ENCODE measurements at regions not wholly inside any gene's neighbourhood (a gene's known extent, or its start where the extent isn't known, plus 50 kb on each side); places are given as distances from the start of the nearest gene placed in this dataset.

DNA sequence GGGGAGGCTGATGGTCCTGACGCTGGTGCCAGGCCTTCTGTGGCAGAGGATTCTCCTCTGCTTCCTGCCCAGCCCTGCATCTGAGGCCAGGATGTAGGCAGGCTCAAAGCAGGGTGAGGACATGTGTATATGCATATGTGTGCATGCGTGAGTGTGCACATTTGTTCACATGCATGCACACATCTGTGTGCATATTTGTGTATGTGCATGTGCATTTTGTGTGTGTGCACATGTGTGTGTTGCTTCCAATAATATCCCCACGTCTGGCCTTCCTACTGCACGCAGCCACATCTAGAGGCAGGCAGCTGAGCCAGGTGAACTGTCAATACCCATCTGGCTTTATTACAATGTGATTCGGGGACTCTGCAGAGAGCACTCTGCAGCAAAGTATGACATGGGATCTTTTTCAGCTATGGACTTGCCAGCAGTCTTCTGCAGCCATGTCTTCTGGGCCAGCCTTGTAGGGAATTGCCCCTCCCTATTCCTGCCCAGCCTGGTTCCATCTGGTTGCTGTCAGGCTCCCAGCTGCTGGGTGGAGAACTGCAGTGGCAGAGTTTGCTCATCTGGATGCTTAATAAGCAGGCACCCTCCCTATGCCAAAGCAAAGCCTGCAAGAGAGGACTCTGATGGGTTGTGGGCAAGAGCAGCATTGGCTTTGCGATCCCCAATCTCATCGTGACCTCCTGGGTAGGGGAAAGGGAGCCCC, 140.7 kb downstream of the PFKFB3 start:
- ChIA-PET POLR2A (interaction anchor here (0.5 kb wide), 1 partner anchor 141 kb away, joined by 3 read pairs; the partner anchor contains the start of gene PFKFB3), CTCF (interaction anchor here (1.0 kb wide), 1 partner anchor 48 kb away, joined by 5 read pairs; no protein-coding TSS in a partner anchor)
- Mint-ChIP-seq H3K36me3 (ENCODE audit: low read depth) (peaks cover 11% of the 10 kb centered on the region), H3K27ac (no peak overlapping the region), H3K27me3 (ENCODE audit: low read depth) (no peaks in the 10 kb centered on the region), H3K9me3 (ENCODE audit: insufficient read depth) (peaks cover 3% of the 10 kb centered on the region), H3K4me3 (no peak overlapping the region), H3K4me1 (ENCODE audit: low read depth) (peaks cover 47% of the 10 kb centered on the region)
- DNase-seq (no peak), ATAC-seq (no peak)

DNA sequence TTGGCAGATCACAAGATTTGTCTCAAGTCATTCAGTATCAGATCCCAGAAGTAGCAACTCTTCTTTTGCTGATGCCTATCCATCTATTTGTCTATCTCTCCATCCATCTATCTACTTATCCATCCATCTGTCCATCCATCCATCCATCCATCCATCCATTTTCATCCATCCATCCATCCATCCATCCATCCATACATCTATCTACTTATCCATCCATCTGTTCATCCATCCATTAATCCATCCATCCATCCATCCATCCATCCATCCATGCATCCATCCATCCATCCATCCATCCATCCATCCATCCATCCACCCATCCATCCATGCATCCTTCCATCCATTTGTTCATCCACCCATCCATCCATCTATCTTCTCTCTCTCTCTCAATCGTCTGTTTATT, 142.7 kb downstream of the PFKFB3 start:
- CTCF ChIA-PET: interaction anchor here (1.1 to 4.6 kb wide), 2 partner anchors 29 to 56 kb away, joined by 3 to 83 read pairs; no protein-coding TSS in a partner anchor

DNA sequence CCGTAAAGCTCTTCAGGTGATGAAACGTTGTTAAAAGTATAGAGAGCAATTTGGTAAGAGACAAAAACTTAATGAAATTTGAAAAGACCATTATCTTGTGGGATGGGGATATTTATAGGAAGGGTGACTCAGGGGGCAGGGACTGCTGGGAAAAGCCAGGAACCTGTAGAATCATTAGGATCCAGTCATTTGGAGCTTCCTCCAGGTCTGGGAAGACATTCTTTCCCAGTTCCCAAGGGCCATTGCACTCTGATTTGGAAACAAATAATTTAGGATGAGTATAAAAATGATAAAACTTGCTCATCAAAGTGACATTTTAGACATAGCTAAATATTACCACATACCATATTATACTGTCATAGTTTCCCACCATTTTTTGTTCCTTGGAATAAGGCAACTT, 143.9 kb downstream of the PFKFB3 start:
- ChIA-PET POLR2A (interaction anchor here (0.6 to 1.5 kb wide), 6 partner anchors 11 to 144 kb away, joined by 3 to 7 read pairs (median 3); partner anchors contain the start of gene PFKFB3), CTCF (interaction anchor here (1.1 to 4.6 kb wide), 7 partner anchors 15 to 145 kb away, joined by 3 to 83 read pairs (median 22); partner anchors contain the start of gene PFKFB3)
- ATAC-seq: no peak
- peaks cover 70% of the 10 kb centered on the region for H3K4me1 Mint-ChIP-seq (ENCODE audit: low read depth)
- H3K4me3 Mint-ChIP-seq: no peak overlapping the region
- no peak for DNase-seq
- H3K27ac Mint-ChIP-seq: peak overlapping the region; percentile 98
- peaks cover 24% of the 10 kb centered on the region for H3K36me3 Mint-ChIP-seq (ENCODE audit: low read depth)
- H3K27me3 Mint-ChIP-seq (ENCODE audit: low read depth): no peaks in the 10 kb centered on the region
- H3K9me3 Mint-ChIP-seq (ENCODE audit: insufficient read depth): peaks cover 3% of the 10 kb centered on the region

More for the DNA sequence above, 142.7 kb downstream of the PFKFB3 start:
- POLR2A ChIA-PET: no interaction called here
- peaks cover 21% of the 10 kb centered on the region for H3K36me3 Mint-ChIP-seq (ENCODE audit: low read depth)
- peaks cover 3% of the 10 kb centered on the region for H3K9me3 Mint-ChIP-seq (ENCODE audit: insufficient read depth)
- no peak overlapping the region for H3K4me3 Mint-ChIP-seq
- peaks cover 65% of the 10 kb centered on the region for H3K4me1 Mint-ChIP-seq (ENCODE audit: low read depth)
- DNase-seq (no peak), ATAC-seq (no peak)
- H3K27ac Mint-ChIP-seq: peak overlapping the region; percentile 13
- no peaks in the 10 kb centered on the region for H3K27me3 Mint-ChIP-seq (ENCODE audit: low read depth)

DNA sequence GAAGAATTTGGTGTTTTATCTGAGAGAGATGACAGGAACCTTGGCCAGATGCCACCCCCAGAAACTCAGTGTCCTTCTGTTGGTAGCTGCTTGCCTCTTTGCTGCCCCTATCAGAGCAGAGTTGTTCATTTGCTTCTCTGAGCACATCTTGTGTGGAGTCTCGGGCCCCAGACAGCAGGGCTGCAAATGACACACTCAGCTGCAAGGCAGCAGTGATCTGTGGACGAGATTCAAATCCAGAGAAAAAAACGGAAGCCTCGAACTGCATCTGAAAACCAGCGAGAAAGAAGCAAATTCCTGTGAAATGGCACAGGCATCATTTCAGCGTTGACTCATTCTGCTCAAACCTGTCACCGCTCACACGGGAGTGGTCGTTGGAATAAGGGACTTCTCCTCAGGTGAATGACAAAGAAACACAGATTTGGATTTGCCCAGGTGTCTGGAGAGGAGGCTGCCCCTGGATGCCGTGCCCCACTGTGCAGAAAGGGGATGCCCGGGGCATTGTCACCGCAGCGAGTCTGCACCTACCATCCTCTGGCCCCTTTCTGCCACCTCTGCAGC, 144.7 kb downstream of the PFKFB3 start:
- peaks cover 27% of the 10 kb centered on the region for H3K36me3 Mint-ChIP-seq (ENCODE audit: low read depth)
- DNase-seq: peak; percentile 59
- ATAC-seq: peak; percentile 58
- CTCF ChIA-PET: interaction anchor here (0.7 to 4.6 kb wide), 25 partner anchors 14 to 263 kb away, joined by 3 to 83 read pairs (median 6); partner anchors contain the start of gene PFKFB3
- peak overlapping the region; percentile 98 for H3K27ac Mint-ChIP-seq
- H3K27me3 Mint-ChIP-seq (ENCODE audit: low read depth): no peaks in the 10 kb centered on the region
- H3K4me3 Mint-ChIP-seq: peak overlapping the region; percentile 63
- POLR2A ChIA-PET: interaction anchor here (0.6 to 2.3 kb wide), 22 partner anchors 9 to 183 kb away, joined by 3 to 23 read pairs (median 4); partner anchors contain the start of gene PFKFB3
- H3K4me1 Mint-ChIP-seq (ENCODE audit: low read depth): peaks cover 72% of the 10 kb centered on the region
- peaks cover 7% of the 10 kb centered on the region for H3K9me3 Mint-ChIP-seq (ENCODE audit: insufficient read depth)

DNA sequence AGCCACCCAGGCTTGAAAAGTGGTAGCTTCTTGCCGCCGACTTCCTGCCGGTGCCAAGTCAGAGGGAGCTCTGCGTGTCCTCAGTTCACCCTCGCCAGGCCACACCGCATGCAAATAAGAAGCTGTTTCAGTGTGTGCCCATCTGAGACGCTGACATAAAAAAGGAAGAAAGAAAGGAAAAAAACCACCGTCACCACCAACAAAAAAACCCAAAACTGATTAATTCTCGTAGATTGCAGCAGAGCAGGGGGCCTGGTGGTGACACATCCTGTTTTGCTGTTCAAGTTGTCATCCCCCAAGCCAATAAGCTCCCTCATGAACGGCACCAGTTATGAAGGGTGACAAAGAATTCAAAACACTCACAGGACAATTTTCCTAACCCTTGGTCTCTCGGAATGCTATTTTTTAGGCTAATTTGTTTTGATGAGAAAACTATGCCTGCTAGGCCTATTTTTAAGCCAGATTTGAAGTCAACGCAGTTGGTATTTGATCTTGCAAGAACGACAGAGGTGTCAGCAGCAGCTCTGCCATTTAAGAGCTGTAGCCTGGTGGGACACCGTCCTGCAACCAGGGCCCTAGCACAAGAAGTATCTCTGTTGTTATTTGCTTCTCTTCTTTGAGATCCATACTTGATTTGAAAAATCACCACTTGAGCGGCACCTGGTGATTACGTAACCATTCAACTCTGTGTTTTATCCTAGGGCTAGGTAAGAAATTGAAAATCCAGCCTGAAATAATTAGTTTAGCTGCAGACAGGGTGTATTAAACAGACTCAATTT, 145.6 kb downstream of the PFKFB3 start:
- Mint-ChIP-seq H3K4me3 (peak overlapping the region; percentile 63), H3K27ac (peak overlapping the region; percentile 98), H3K27me3 (ENCODE audit: low read depth) (no peaks in the 10 kb centered on the region), H3K4me1 (ENCODE audit: low read depth) (peaks cover 66% of the 10 kb centered on the region), H3K36me3 (ENCODE audit: low read depth) (peaks cover 27% of the 10 kb centered on the region), H3K9me3 (ENCODE audit: insufficient read depth) (peaks cover 7% of the 10 kb centered on the region)
- peak; percentile 91 for DNase-seq
- ATAC-seq: peak; percentile 94
- ChIA-PET CTCF (interaction anchor here (0.7 to 4.6 kb wide), 31 partner anchors 12 to 334 kb away, joined by 3 to 83 read pairs (median 4); partner anchors contain the start of gene PFKFB3), POLR2A (interaction anchor here (0.6 to 2.3 kb wide), 22 partner anchors 9 to 197 kb away, joined by 3 to 23 read pairs (median 4); partner anchors contain the start of gene PFKFB3)

DNA sequence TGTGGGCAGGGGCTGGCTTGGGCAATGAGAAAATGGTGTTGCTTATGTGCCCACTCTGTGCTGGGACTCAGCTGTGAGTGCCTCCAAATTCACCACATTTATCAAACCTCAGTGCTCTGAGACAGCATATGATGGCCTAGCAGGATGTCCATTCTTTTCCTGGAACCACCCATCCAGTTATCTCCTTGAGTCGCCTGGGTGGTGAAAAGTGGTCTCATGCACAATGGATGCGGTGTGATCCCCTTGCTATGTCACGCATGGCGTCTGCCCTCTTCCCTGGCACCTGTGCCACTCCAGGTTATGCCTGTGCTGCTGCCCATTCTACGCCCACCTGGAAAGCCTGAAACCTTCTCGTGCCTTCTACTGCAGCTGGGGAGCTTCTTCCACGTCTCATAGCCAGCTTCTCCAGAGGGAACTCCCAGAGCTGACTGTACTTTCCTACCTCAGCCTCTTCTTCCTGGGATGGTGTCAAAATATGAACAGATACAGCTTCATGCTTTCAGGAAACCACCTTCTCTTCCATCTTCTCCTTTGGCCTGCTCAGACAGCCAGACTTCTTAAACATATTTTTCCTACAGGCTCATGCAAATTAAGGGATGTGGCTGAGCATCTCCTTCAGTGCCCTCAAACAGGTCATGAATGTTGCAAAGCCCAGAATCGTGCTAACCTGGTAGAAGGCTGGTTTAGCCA, 147.3 kb downstream of the PFKFB3 start:
- ChIA-PET CTCF (interaction anchor here (1.1 to 4.6 kb wide), 7 partner anchors 13 to 177 kb away, joined by 3 to 83 read pairs (median 5); partner anchors contain the start of gene PFKFB3), POLR2A (interaction anchor here (0.9 to 2.3 kb wide), 4 partner anchors 32 to 147 kb away, joined by 3 to 23 read pairs (median 6); partner anchors contain the start of gene PFKFB3)
- DNase-seq (no peak), ATAC-seq (no peak)
- peaks cover 9% of the 10 kb centered on the region for H3K9me3 Mint-ChIP-seq (ENCODE audit: insufficient read depth)
- no peaks in the 10 kb centered on the region for H3K27me3 Mint-ChIP-seq (ENCODE audit: low read depth)
- peaks cover 29% of the 10 kb centered on the region for H3K36me3 Mint-ChIP-seq (ENCODE audit: low read depth)
- peaks cover 57% of the 10 kb centered on the region for H3K4me1 Mint-ChIP-seq (ENCODE audit: low read depth)
- no peak overlapping the region for H3K4me3 Mint-ChIP-seq
- peak overlapping the region; percentile 66 for H3K27ac Mint-ChIP-seq

DNA sequence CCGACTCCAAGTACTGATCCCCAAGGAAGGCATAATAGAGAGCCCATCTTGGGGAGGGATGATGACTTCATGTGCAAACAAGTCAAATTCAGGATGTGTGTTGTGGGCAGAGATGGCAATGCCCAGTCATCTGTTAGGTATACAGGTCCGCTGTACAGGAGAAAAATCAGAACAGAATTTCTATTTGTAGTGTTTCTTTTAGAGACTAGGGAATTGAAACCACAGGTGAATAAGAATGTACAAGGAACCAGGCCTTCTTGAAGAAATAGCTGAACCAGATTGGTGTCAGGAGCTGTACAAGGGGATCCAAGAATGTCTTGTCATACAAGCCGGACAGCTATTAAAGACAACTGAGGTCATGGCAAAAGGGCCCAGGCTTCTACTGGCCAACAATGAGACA, 147.9 kb downstream of the PFKFB3 start:
- peaks cover 15% of the 10 kb centered on the region for H3K9me3 Mint-ChIP-seq (ENCODE audit: insufficient read depth)
- ChIA-PET POLR2A (interaction anchor here (0.9 kb wide), 1 partner anchor 32 kb away, joined by 3 read pairs; no protein-coding TSS in a partner anchor), CTCF (interaction anchor here (0.8 to 1.8 kb wide), 4 partner anchors 15 to 177 kb away, joined by 3 to 5 read pairs (median 4); no protein-coding TSS in a partner anchor)
- DNase-seq (no peak), ATAC-seq (no peak)
- no peak overlapping the region for H3K4me3 Mint-ChIP-seq
- H3K27ac Mint-ChIP-seq: peak overlapping the region; percentile 66
- H3K27me3 Mint-ChIP-seq (ENCODE audit: low read depth): no peaks in the 10 kb centered on the region
- peaks cover 29% of the 10 kb centered on the region for H3K36me3 Mint-ChIP-seq (ENCODE audit: low read depth)
- peaks cover 53% of the 10 kb centered on the region for H3K4me1 Mint-ChIP-seq (ENCODE audit: low read depth)

DNA sequence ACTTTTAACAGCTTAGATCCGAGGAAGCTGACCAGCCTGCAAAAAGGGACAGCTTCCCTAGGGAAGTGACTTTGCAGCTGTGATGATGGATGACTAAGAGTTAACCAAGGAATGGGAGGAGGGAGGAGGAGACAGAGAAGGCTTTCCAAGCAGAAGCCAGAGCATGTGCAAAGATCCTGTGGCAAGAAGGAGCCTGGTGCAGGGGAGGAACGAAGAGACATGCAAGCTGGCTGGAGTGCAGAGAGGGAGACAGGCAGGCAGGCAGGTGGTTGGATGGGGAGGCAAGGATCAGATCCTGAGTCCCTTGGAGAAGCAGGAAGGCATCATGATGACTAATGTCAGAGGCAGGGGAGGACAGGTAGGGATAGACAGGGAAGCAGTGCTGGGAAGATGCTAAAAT, 148.8 kb downstream of the PFKFB3 start:
- H3K4me1 Mint-ChIP-seq (ENCODE audit: low read depth): peaks cover 45% of the 10 kb centered on the region
- DNase-seq: no peak

DNA sequence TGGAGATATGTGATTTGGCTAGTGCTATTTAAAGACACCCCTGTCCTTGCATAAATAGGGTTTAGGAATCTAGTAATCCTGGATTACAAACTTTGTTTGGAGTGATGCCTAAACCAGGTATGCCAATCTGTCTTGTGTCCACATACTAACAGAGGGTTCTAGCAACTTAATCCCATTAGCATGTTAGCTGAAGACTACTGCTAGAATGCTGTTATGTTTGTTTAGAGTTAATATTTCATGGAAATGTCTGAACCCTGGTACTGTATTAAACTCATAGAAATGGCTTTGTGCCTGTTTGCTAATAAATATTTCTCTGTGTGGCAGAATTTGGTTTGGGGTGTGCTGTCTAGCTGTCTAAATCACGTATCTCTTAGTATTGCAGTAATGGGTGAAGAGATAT, 150.8 kb downstream of the PFKFB3 start:
- CTCF ChIA-PET: interaction anchor here (1.2 to 1.9 kb wide), 2 partner anchors 11 to 48 kb away, joined by 5 to 6 read pairs; no protein-coding TSS in a partner anchor

More for the DNA sequence above, 148.8 kb downstream of the PFKFB3 start:
- POLR2A ChIA-PET: no interaction called here
- no peak overlapping the region for H3K27ac Mint-ChIP-seq
- H3K36me3 Mint-ChIP-seq (ENCODE audit: low read depth): peaks cover 34% of the 10 kb centered on the region
- H3K4me3 Mint-ChIP-seq: no peak overlapping the region
- H3K9me3 Mint-ChIP-seq (ENCODE audit: insufficient read depth): peaks cover 20% of the 10 kb centered on the region
- H3K27me3 Mint-ChIP-seq (ENCODE audit: low read depth): no peaks in the 10 kb centered on the region
- no peak for ATAC-seq
- CTCF ChIA-PET: interaction anchor here (0.8 to 1.0 kb wide), 2 partner anchors 50 to 178 kb away, joined by 3 to 4 read pairs; no protein-coding TSS in a partner anchor

DNA sequence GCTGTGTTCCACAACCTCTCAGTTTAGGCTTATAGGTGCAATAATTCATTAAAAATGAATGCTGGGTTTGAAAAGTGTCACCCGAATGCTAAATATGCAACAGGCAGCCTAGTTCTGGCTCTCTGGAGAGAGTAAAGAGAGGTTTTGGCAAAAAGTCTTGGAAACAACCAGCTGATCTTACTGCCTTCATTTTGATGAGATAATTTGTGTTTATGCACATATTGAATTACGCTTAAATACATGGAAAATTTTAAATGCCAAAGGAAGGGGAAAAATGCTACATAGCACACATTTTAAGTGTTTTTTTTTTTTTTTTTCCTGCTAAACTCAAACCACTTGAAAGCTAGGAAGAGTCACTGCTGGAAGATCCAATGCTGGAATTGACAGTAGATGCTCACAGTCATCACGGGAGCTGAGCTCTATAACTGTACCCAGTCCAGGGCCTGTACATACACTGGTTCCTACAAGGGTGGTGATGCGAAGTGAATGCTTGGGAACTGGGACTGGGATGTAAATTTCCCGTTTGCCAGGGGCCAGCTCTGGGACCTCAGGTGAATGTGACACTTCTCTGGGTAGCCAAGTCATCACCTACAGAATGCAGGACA, 151.5 kb downstream of the PFKFB3 start:
- no peak overlapping the region for H3K4me3 Mint-ChIP-seq
- H3K27me3 Mint-ChIP-seq (ENCODE audit: low read depth): no peaks in the 10 kb centered on the region
- peaks cover 18% of the 10 kb centered on the region for H3K4me1 Mint-ChIP-seq (ENCODE audit: low read depth)
- peaks cover 33% of the 10 kb centered on the region for H3K9me3 Mint-ChIP-seq (ENCODE audit: insufficient read depth)
- ATAC-seq (no peak), DNase-seq (no peak)
- peaks cover 50% of the 10 kb centered on the region for H3K36me3 Mint-ChIP-seq (ENCODE audit: low read depth)
- POLR2A ChIA-PET: no interaction called here
- CTCF ChIA-PET: interaction anchor here (1.2 to 1.9 kb wide), 2 partner anchors 11 to 47 kb away, joined by 5 to 6 read pairs; no protein-coding TSS in a partner anchor
- no peak overlapping the region for H3K27ac Mint-ChIP-seq

More for the DNA sequence above, 150.8 kb downstream of the PFKFB3 start:
- peaks cover 44% of the 10 kb centered on the region for H3K36me3 Mint-ChIP-seq (ENCODE audit: low read depth)
- H3K27ac Mint-ChIP-seq: no peak overlapping the region
- peaks cover 25% of the 10 kb centered on the region for H3K4me1 Mint-ChIP-seq (ENCODE audit: low read depth)
- H3K9me3 Mint-ChIP-seq (ENCODE audit: insufficient read depth): peaks cover 31% of the 10 kb centered on the region
- POLR2A ChIA-PET: no interaction called here
- no peak overlapping the region for H3K4me3 Mint-ChIP-seq
- DNase-seq (no peak), ATAC-seq (no peak)
- H3K27me3 Mint-ChIP-seq (ENCODE audit: low read depth): no peaks in the 10 kb centered on the region
